Endodermal cell (in vitro differentiated cells): ENCODE measurements at regions not wholly inside any gene's neighbourhood (a gene's known extent, or its start where the extent isn't known, plus 50 kb on each side); places are given as distances from the start of the nearest gene placed in this dataset.
A peak's percentile ranks its signal among the peaks of the same experiment; 100 is the strongest.

Experiments used
- DNase-seq: peaks from one replicate; pipeline ENCODE4 v3.0.0-alpha.2; 2017
- H3K27ac ChIP-seq: 2 replicates; pipeline ENCODE4 v1.5.1; 2013; ENCODE audit warnings: mild to moderate bottlenecking, low read depth, low read length, moderate library complexity
- H3K27me3 ChIP-seq: 2 replicates; pipeline ENCODE4 v1.6.1; 2013; ENCODE audit warnings: mild to moderate bottlenecking, low read length, moderate library complexity; ENCODE audit not compliant: insufficient read depth, control insufficient read depth, poor library complexity, severe bottlenecking
- H3K36me3 ChIP-seq: 2 replicates; pipeline ENCODE4 v1.7.0; 2013; ENCODE audit warnings: mild to moderate bottlenecking, low read length, moderate library complexity; ENCODE audit not compliant: control insufficient read depth, insufficient read depth
- H3K4me1 ChIP-seq: one replicate; pipeline ENCODE4 v1.7.0; 2013; ENCODE audit warnings: low read length; ENCODE audit not compliant: control insufficient read depth, insufficient read depth
- H3K4me3 ChIP-seq: 2 replicates; pipeline ENCODE4 v1.5.1; 2013; ENCODE audit warnings: mild to moderate bottlenecking, low read length, moderate library complexity
- H3K9ac ChIP-seq: 2 replicates; pipeline ENCODE4 v1.6.1; 2013; ENCODE audit warnings: mild to moderate bottlenecking, low read length, moderate library complexity; ENCODE audit not compliant: poor library complexity, severe bottlenecking; ENCODE audit errors: extremely low read depth
- H3K9me3 ChIP-seq: 2 replicates; pipeline ENCODE4 v1.6.1; 2013; ENCODE audit warnings: mild to moderate bottlenecking, low read length, moderate library complexity; ENCODE audit not compliant: control insufficient read depth
- H3K27ac Mint-ChIP-seq: 2 replicates; pipeline ENCODE4 v1.8.0; 2020; ENCODE audit warnings: mixed read lengths
- H3K27me3 Mint-ChIP-seq: 2 replicates; pipeline ENCODE4 v1.8.0; 2021; ENCODE audit warnings: mild to moderate bottlenecking, mixed read lengths; ENCODE audit not compliant: insufficient read depth
- H3K36me3 Mint-ChIP-seq: 2 replicates; pipeline ENCODE4 v1.8.0; 2020; ENCODE audit warnings: low read depth, mixed read lengths
- H3K4me1 Mint-ChIP-seq: 2 replicates; pipeline ENCODE4 v1.8.0; 2020; ENCODE audit warnings: mixed read lengths
- H3K4me3 Mint-ChIP-seq: 2 replicates; pipeline ENCODE4 v1.8.0; 2020; ENCODE audit warnings: mild to moderate bottlenecking, moderate library complexity, mixed read lengths
- H3K9me3 Mint-ChIP-seq: 2 replicates; pipeline ENCODE4 v1.8.0; 2020; ENCODE audit warnings: mild to moderate bottlenecking, mixed read lengths
- WGBS, 2 experiments: methylation state at CpG; one replicate each; pipeline versions ENCODE4 v1.1.5 to v1.1.7; 2013; ENCODE audit warnings: missing lambda C conversion rate in 2 of 2, mixed read lengths in 1 of 2; ENCODE audit not compliant: insufficient coverage in 1 of 2, insufficient read length in 1 of 2; 5-methylcytosine and 5-hydroxymethylcytosine counted together
- TF ChIP-seq, protein P1 (sequence below): fragments of 200-600 bp; sonication (generic); conservative IDR thresholded peaks from 2 replicates; pipeline ENCODE4 v1.5.0; 2021; ENCODE audit warnings: antibody characterized with exemption, mild to moderate bottlenecking

DNA sequence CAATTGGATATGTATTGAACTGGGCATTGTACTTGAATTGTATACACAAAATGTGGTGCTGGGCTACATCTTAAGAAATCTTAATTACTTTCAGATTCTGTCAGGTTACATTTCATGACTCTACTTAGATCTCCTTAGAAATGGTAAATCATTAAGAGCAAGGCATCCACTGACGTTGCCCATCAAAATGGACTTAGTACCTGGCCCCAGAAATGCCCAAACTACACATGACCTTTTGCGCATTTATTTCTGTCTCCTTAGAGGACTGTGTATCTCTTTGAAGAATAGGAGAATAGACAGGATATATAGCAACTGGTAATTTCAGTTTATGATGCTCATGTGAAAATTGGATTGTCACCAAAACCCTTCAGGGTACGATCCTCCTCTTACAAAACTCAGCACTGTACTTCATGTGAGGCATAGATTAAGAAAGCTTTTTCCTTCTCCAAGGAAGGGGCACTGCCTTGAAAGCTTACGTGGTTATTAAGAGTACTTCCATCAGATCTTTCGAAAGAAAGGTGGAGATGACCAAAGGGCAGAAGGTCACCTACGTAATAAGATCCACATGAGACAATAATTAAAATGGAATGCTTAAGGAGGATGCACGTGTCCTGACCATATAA, 61.4 kb upstream of the BMP2 start:
- DNase-seq, result no peak
- Histone ChIP-seq H3K4me3 (no peak overlapping the region), H3K36me3 (no peaks in the 10 kb centered on the region), H3K27ac (no peak overlapping the region), H3K4me1 (peaks cover 41% of the 10 kb centered on the region), H3K27me3 (no peaks in the 10 kb centered on the region), H3K9me3 (no peaks in the 10 kb centered on the region), H3K9ac (no peak overlapping the region)
- no peak overlapping the region for H3K27ac Mint-ChIP-seq
- H3K36me3 Mint-ChIP-seq, result no peaks in the 10 kb centered on the region
- TF ChIP-seq, protein P1, sequence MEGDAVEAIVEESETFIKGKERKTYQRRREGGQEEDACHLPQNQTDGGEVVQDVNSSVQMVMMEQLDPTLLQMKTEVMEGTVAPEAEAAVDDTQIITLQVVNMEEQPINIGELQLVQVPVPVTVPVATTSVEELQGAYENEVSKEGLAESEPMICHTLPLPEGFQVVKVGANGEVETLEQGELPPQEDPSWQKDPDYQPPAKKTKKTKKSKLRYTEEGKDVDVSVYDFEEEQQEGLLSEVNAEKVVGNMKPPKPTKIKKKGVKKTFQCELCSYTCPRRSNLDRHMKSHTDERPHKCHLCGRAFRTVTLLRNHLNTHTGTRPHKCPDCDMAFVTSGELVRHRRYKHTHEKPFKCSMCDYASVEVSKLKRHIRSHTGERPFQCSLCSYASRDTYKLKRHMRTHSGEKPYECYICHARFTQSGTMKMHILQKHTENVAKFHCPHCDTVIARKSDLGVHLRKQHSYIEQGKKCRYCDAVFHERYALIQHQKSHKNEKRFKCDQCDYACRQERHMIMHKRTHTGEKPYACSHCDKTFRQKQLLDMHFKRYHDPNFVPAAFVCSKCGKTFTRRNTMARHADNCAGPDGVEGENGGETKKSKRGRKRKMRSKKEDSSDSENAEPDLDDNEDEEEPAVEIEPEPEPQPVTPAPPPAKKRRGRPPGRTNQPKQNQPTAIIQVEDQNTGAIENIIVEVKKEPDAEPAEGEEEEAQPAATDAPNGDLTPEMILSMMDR, result no peak
- H3K9me3 Mint-ChIP-seq, result no peaks in the 10 kb centered on the region
- peaks cover 78% of the 10 kb centered on the region for H3K4me1 Mint-ChIP-seq
- H3K4me3 Mint-ChIP-seq, result no peak overlapping the region
- H3K27me3 Mint-ChIP-seq, result no peaks in the 10 kb centered on the region
- 96 to 98% methylated on average over 5 to 7 of the region's 7 CpGs for WGBS, 2 experiments

DNA sequence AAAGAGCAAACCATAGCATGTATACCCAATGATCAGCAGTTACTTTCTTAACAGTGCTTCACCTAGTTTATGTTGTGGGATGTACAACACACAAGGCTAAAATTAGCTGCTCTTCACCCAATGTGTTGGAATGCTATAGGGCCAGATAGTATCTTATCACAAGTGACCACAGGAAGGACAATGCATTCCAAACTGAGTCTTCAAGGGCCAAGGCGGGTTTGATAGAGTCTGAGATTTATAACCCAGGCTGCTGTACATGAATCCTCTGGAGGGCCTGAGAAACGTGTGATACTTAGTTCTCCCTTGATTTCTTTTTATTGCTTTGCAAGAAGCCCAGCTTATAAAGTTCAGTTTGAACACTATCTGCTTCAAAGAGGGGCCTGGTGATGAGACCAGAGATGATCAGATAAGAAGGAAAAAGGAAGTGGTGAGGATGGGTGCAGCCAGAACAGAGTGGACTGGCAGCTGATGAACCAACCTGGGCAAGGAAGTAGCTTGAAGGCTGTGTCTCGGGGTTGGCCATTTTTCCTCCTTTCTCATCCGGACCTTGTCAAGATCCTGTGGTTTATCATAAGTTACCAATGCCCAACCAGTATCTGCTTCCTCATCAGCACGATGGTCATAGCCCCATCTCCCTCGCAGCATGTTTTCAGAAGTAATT, 62.2 kb upstream of the BMP2 start:
- Histone ChIP-seq H3K4me1 (peaks cover 39% of the 10 kb centered on the region), H3K27me3 (no peaks in the 10 kb centered on the region), H3K4me3 (no peak overlapping the region), H3K36me3 (no peaks in the 10 kb centered on the region), H3K9ac (no peak overlapping the region), H3K27ac (no peak overlapping the region), H3K9me3 (no peaks in the 10 kb centered on the region)
- no peak for DNase-seq
- 84 to 97% methylated on average over 4 to 5 of the region's 6 CpGs for WGBS, 2 experiments
- no peaks in the 10 kb centered on the region for H3K27me3 Mint-ChIP-seq
- TF ChIP-seq, protein P1, result no peak
- no peaks in the 10 kb centered on the region for H3K36me3 Mint-ChIP-seq
- peaks cover 79% of the 10 kb centered on the region for H3K4me1 Mint-ChIP-seq
- H3K9me3 Mint-ChIP-seq, result no peaks in the 10 kb centered on the region
- H3K4me3 Mint-ChIP-seq, result no peak overlapping the region
- H3K27ac Mint-ChIP-seq, result no peak overlapping the region

DNA sequence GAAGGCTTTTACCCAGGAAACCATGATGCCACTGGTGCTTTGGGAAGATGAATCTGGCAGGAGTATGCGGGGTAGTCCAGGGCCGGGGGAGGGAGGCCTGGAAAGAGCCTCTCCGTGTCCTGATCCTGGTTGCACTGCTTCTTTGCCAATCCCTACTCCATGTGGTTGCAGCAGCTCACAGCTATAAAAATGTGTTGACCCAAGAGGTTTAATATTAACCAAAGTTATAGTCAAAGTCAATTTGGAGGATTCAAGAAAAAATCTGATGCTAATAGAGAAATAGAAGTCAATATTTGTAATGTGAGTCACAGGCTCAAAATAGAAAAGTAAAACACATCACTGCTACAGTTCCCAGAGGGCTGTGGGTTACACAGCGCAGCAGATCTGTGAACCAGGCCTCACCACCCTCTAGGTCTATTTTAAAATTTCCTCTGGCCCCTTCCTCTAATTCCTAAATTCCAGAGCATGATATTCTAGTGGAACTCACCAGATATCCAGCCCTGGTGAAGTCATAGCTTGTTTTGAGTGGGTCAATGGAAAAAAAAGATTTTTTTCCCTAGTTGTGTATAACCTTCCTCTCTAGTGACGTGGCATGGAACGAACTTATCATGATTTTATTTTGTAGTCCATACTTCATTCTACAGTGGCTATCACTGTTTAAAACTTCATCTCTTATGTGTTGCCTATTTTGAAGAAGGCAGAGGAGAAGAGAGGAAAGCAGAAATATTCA, 63.2 kb upstream of the BMP2 start:
- Histone ChIP-seq H3K36me3 (no peaks in the 10 kb centered on the region), H3K9me3 (no peaks in the 10 kb centered on the region), H3K4me1 (peaks cover 43% of the 10 kb centered on the region), H3K27ac (no peak overlapping the region), H3K9ac (no peak overlapping the region), H3K4me3 (no peak overlapping the region), H3K27me3 (no peaks in the 10 kb centered on the region)
- 81 to 83% methylated on average over 2 to 6 of the region's 6 CpGs for WGBS, 2 experiments
- H3K4me3 Mint-ChIP-seq, result no peak overlapping the region
- H3K9me3 Mint-ChIP-seq, result no peaks in the 10 kb centered on the region
- peaks cover 70% of the 10 kb centered on the region for H3K4me1 Mint-ChIP-seq
- H3K27me3 Mint-ChIP-seq, result no peaks in the 10 kb centered on the region
- H3K27ac Mint-ChIP-seq, result peak overlapping the region; percentile 50
- no peak for DNase-seq
- no peaks in the 10 kb centered on the region for H3K36me3 Mint-ChIP-seq
- TF ChIP-seq, protein P1, result no peak
